Peyer's patch (tissue), 4 donors: ENCODE measurements at regions not wholly inside any gene's neighbourhood (a gene's known extent, or its start where the extent isn't known, plus 50 kb on each side); places are given as distances from the start of the nearest gene placed in this dataset.

ENCODE experiments used
- DNase-seq, 3 donors: peaks; one replicate each; pipeline ENCODE4 v3.0.0-alpha.2; 2017 to 2019
- H3K27ac ChIP-seq, 4 donors: fragments of 200-600 bp; sonication (generic); one replicate each; pipeline ENCODE4 v1.5.1; 2016 to 2019
- H3K27me3 ChIP-seq, 2 donors: fragments of 200-600 bp; sonication (generic); one replicate each; pipeline ENCODE4 v1.5.1; 2019
- H3K36me3 ChIP-seq, 3 donors: fragments of 200-600 bp; sonication (generic); one replicate each; pipeline ENCODE4 v1.5.1; 2016 to 2019
- H3K4me1 ChIP-seq, 4 donors: fragments of 200-600 bp; sonication (generic); one replicate each; pipeline ENCODE4 v1.5.1; 2016 to 2019
- H3K4me3 ChIP-seq, 4 donors: fragments of 200-600 bp; sonication (generic); 1 replicate in 3 of 4; 2 replicates in 1 of 4; pipeline ENCODE4 v1.5.1; 2016 to 2019; ENCODE audit warnings: mild to moderate bottlenecking in 1 of 4
- H3K9me3 ChIP-seq, 4 donors: fragments of 200-600 bp; sonication (generic); one replicate each; pipeline ENCODE4 v1.5.1; 2016 to 2019; ENCODE audit warnings: mild to moderate bottlenecking in 1 of 4
- CTCF ChIP-seq, 6 experiments: fragments of 450-650 bp in 4 of 6; fragments of 200-600 bp in 2 of 6; sonication (generic) in 1 of 6; IDR thresholded peaks; one replicate each; pipeline ENCODE4 v1.5.1; 2017 to 2019; ENCODE audit warnings: antibody characterized with exemption in 6 of 6, mild to moderate bottlenecking in 3 of 6, moderate library complexity in 1 of 6
- POLR2A ChIP-seq, 2 donors: fragments of 450-650 bp; IDR thresholded peaks; one replicate each; pipeline ENCODE4 v1.5.1; 2017; ENCODE audit warnings: antibody characterized with exemption in 2 of 2, mild to moderate bottlenecking in 2 of 2, moderate library complexity in 2 of 2

- H3K27ac ChIP-seq, result no peak overlapping the region
- no peak for DNase-seq
- peaks cover 0 to 16% (median 0%) of the 10 kb centered on the region in 4 donors for H3K4me1 ChIP-seq
- no peak for TF ChIP-seq CTCF (IDR thresholded peaks at IDR 0.05)
- no peaks in the 10 kb centered on the region for H3K36me3 ChIP-seq
- no peak overlapping the region for H3K4me3 ChIP-seq
- H3K27me3 ChIP-seq, result no peaks in the 10 kb centered on the region
- no peaks in the 10 kb centered on the region for H3K9me3 ChIP-seq
Measured at GRCh38 chr9:7960320-7961050, 160.9 kb upstream of the DMAC1 start.

- H3K4me1 ChIP-seq, result peaks cover 0 to 11% (median 0%) of the 10 kb centered on the region in 4 donors
- no peak overlapping the region for H3K27ac ChIP-seq
- H3K27me3 ChIP-seq, result no peaks in the 10 kb centered on the region
- no peaks in the 10 kb centered on the region for H3K36me3 ChIP-seq
- no peak for DNase-seq
- no peak overlapping the region for H3K4me3 ChIP-seq
- H3K9me3 ChIP-seq, result no peaks in the 10 kb centered on the region
- TF ChIP-seq CTCF (IDR thresholded peaks at IDR 0.05) (no peak), POLR2A (IDR thresholded peaks at IDR 0.05) (no peak)
Measured at GRCh38 chr9:7957803-7958202, 158.2 kb upstream of the DMAC1 start.

- no peak overlapping the region for H3K27ac ChIP-seq
- no peak for DNase-seq
- no peak overlapping the region for H3K4me3 ChIP-seq
- no peaks in the 10 kb centered on the region for H3K4me1 ChIP-seq
- TF ChIP-seq CTCF (IDR thresholded peaks at IDR 0.05), result no peak
- no peak for TF ChIP-seq POLR2A (IDR thresholded peaks at IDR 0.05)
- H3K27me3 ChIP-seq, result no peaks in the 10 kb centered on the region
- H3K36me3 ChIP-seq, result no peaks in the 10 kb centered on the region
- no peaks in the 10 kb centered on the region for H3K9me3 ChIP-seq
Measured at GRCh38 chr9:7947577-7947976, 148.0 kb upstream of the DMAC1 start.

- H3K27ac ChIP-seq, result no peak overlapping the region
- TF ChIP-seq CTCF (IDR thresholded peaks at IDR 0.05) (no peak), POLR2A (IDR thresholded peaks at IDR 0.05) (no peak)
- no peak overlapping the region for H3K4me3 ChIP-seq
- H3K4me1 ChIP-seq, result no peaks in the 10 kb centered on the region
- H3K27me3 ChIP-seq, result no peaks in the 10 kb centered on the region
- no peaks in the 10 kb centered on the region for H3K9me3 ChIP-seq
- no peak for DNase-seq
- H3K36me3 ChIP-seq, result no peaks in the 10 kb centered on the region
Measured at GRCh38 chr9:7946458-7946857, 146.9 kb upstream of the DMAC1 start.

GRCh38 chr9:7944572-7944971, 145.0 kb upstream of the DMAC1 start:
- Histone ChIP-seq H3K4me1 (no peaks in the 10 kb centered on the region), H3K9me3 (no peaks in the 10 kb centered on the region), H3K27ac (no peak overlapping the region), H3K36me3 (no peaks in the 10 kb centered on the region), H3K4me3 (no peak overlapping the region), H3K27me3 (no peaks in the 10 kb centered on the region)
- no peak for DNase-seq
- TF ChIP-seq CTCF (IDR thresholded peaks at IDR 0.05) (no peak), POLR2A (IDR thresholded peaks at IDR 0.05) (no peak)
